Thyroid gland (tissue), 4 donors: ENCODE measurements at regions not wholly inside any gene's neighbourhood (a gene's known extent, or its start where the extent isn't known, plus 50 kb on each side); places are given as distances from the start of the nearest gene placed in this dataset.

Experiments
- DNase-seq, 2 donors: peaks; one replicate each; pipeline ENCODE4 v3.0.0-alpha.2; 2019
- H3K27ac ChIP-seq, 3 donors: fragments of 200-600 bp; sonication (generic); 1 replicate in 2 of 3; 2 replicates in 1 of 3; pipeline ENCODE4 v1.5.1; 2016 to 2019; ENCODE audit warnings: mild to moderate bottlenecking in 1 of 3, moderate library complexity in 1 of 3
- H3K27me3 ChIP-seq: fragments of 200-600 bp; sonication (generic); one replicate; pipeline ENCODE4 v1.5.1; 2019
- H3K36me3 ChIP-seq, 2 donors: fragments of 200-600 bp; sonication (generic); one replicate each; pipeline ENCODE4 v1.5.1; 2016 to 2019
- H3K4me1 ChIP-seq, 2 donors: fragments of 200-600 bp; sonication (generic); one replicate each; pipeline ENCODE4 v1.5.1; 2017 to 2019
- H3K4me3 ChIP-seq, 3 donors: fragments of 200-600 bp; sonication (generic); replicated peaks in 1 of 3; 1 replicate in 2 of 3; 2 replicates in 1 of 3; pipeline ENCODE4 v1.5.1; 2016; ENCODE audit warnings: mild to moderate bottlenecking in 1 of 3
- H3K9me3 ChIP-seq: fragments of 200-600 bp; sonication (generic); one replicate; pipeline ENCODE4 v1.5.1; 2017
- CTCF ChIP-seq, 6 experiments: fragments of 200-600 bp in 3 of 6; fragments of 450-650 bp in 3 of 6; sonication (generic) in 3 of 6; IDR thresholded peaks; one replicate each; pipeline ENCODE4 v1.5.1; 2016 to 2019; ENCODE audit warnings: antibody characterized with exemption in 6 of 6, mild to moderate bottlenecking in 2 of 6, inconsistent platforms in 1 of 6, moderate library complexity in 1 of 6
- POLR2A ChIP-seq, 2 donors: fragments of 450-650 bp; IDR thresholded peaks; one replicate each; pipeline ENCODE4 v1.6.1; 2017; ENCODE audit warnings: antibody characterized with exemption in 2 of 2, mild to moderate bottlenecking in 2 of 2, moderate library complexity in 1 of 2
- WGBS, 2 donors: methylation state at CpG; one replicate each; pipeline ENCODE4 v1.1.5; 2017; 5-methylcytosine and 5-hydroxymethylcytosine counted together
- intact Hi-C: fragments of 100-400 bp; cut with DNase I; formaldehyde crosslinking; loops from one replicate; pipeline ENCODE4 v1.15.1; 2023

GRCh38 chr10:84987039-84987438 is 658.6 kb downstream of the CCSER2 start:
- no peak for TF ChIP-seq POLR2A (IDR thresholded peaks at IDR 0.05)
- TF ChIP-seq CTCF (IDR thresholded peaks at IDR 0.05), result no peak
- no peaks in the 10 kb centered on the region for H3K9me3 ChIP-seq
- no peak overlapping the region for H3K27ac ChIP-seq
- H3K36me3 ChIP-seq, result no peaks in the 10 kb centered on the region
- no peak overlapping the region for H3K4me3 ChIP-seq
- WGBS, 2 donors, result 83 to 89% methylated on average over 1 of the region's 1 CpG
- H3K27me3 ChIP-seq, result no peaks in the 10 kb centered on the region
- intact Hi-C loops, result no loop called here
- DNase-seq, result no peak
- H3K4me1 ChIP-seq, result peaks cover 0 to 5% of the 10 kb centered on the region in 2 donors

GRCh38 chr10:84988011-84988410 is 659.6 kb downstream of the CCSER2 start:
- TF ChIP-seq CTCF (IDR thresholded peaks at IDR 0.05) (no peak), POLR2A (IDR thresholded peaks at IDR 0.05) (no peak)
- Histone ChIP-seq H3K27ac (no peak overlapping the region), H3K36me3 (no peaks in the 10 kb centered on the region), H3K4me1 (peaks cover 0 to 5% of the 10 kb centered on the region in 2 donors), H3K27me3 (no peaks in the 10 kb centered on the region), H3K4me3 (no peak overlapping the region), H3K9me3 (no peaks in the 10 kb centered on the region)
- DNase-seq, result no peak
- 64 to 86% methylated on average over 2 of the region's 2 CpGs for WGBS, 2 donors
- intact Hi-C loops, result no loop called here

GRCh38 chr10:84990713-84991112 is 662.3 kb downstream of the CCSER2 start:
- Histone ChIP-seq H3K9me3 (no peaks in the 10 kb centered on the region), H3K4me1 (peaks cover 0 to 5% of the 10 kb centered on the region in 2 donors), H3K36me3 (no peaks in the 10 kb centered on the region), H3K27ac (no peak overlapping the region), H3K27me3 (no peaks in the 10 kb centered on the region), H3K4me3 (no peak overlapping the region)
- no peak for TF ChIP-seq POLR2A (IDR thresholded peaks at IDR 0.05)
- no peak for TF ChIP-seq CTCF (IDR thresholded peaks at IDR 0.05)
- 59 to 75% methylated on average over 9 of the region's 9 CpGs for WGBS, 2 donors
- intact Hi-C loops, result no loop called here
- DNase-seq, result no peak

- TF ChIP-seq CTCF (IDR thresholded peaks at IDR 0.05), result no peak
- peak in 1 of 2 donors; percentile 79 for DNase-seq
- Histone ChIP-seq H3K36me3 (no peaks in the 10 kb centered on the region), H3K4me3 (no peak overlapping the region), H3K27ac (no peak overlapping the region), H3K27me3 (no peaks in the 10 kb centered on the region), H3K4me1 (peaks cover 0 to 5% of the 10 kb centered on the region in 2 donors), H3K9me3 (no peaks in the 10 kb centered on the region)
- 24 to 52% methylated on average over 2 of the region's 2 CpGs for WGBS, 2 donors
- intact Hi-C loops, result no loop called here
Measured at GRCh38 chr10:84991301-84991700, 662.9 kb downstream of the CCSER2 start.

GRCh38 chr10:84993251-84994035 is 665.1 kb downstream of the CCSER2 start:
- DNase-seq, result no peak
- peaks cover 0 to 5% of the 10 kb centered on the region in 2 donors for H3K4me1 ChIP-seq
- no peak overlapping the region for H3K27ac ChIP-seq
- WGBS, 2 donors, result 82 to 88% methylated on average over 9 of the region's 9 CpGs
- no peak for TF ChIP-seq CTCF (IDR thresholded peaks at IDR 0.05)
- H3K36me3 ChIP-seq, result no peaks in the 10 kb centered on the region
- no peaks in the 10 kb centered on the region for H3K9me3 ChIP-seq
- H3K4me3 ChIP-seq, result no peak overlapping the region
- no peaks in the 10 kb centered on the region for H3K27me3 ChIP-seq
- intact Hi-C loops, result no loop called here
